H1 (cell line): ENCODE measurements at regions not wholly inside any gene's neighbourhood (a gene's known extent, or its start where the extent isn't known, plus 50 kb on each side); places are given as distances from the start of the nearest gene placed in this dataset.

Experiments
- BRCA1 ChIP-seq: IDR thresholded peaks from 2 replicates; pipeline ENCODE4 v1.6.1; 2012; ENCODE audit warnings: low read depth, low read length, improper control_type of control experiment
- KDM5A ChIP-seq: fragments of 200-600 bp; IDR thresholded peaks from 2 replicates; pipeline ENCODE4 v1.7.1; 2012; ENCODE audit warnings: mild to moderate bottlenecking, low read length, inconsistent platforms, mixed read lengths
- POLR2A ChIP-seq, 2 experiments: IDR thresholded peaks; 1 replicate in 1 of 2; 2 replicates in 1 of 2; pipeline ENCODE4 v1.6.1; 2011; ENCODE audit warnings: low read depth in 2 of 2, low read length in 2 of 2, mild to moderate bottlenecking in 2 of 2; ENCODE audit errors: control extremely low read depth in 1 of 2

GRCh38 chr10:2471811-2472210, 595.5 kb upstream of the PFKP start:
- TF ChIP-seq BRCA1 (no peak), POLR2A (IDR thresholded peaks at IDR 0.05; ENCODE audit: control extremely low read depth in 1 of 2, low read depth in 2 of 2, low read length in 2 of 2) (no peak), KDM5A (no peak)
